ENCODE measurements at regions not wholly inside any gene's neighbourhood (a gene's known extent, or its start where the extent isn't known, plus 50 kb on each side); places are given as distances from the start of the nearest gene placed in this dataset.

- TF ChIP-seq ZNF800 (CRISPR knock-in tag; IDR thresholded peaks at IDR 0.05), result no peak
- no peak for TF ChIP-seq ZNF777 (CRISPR knock-in tag; IDR thresholded peaks at IDR 0.05)
- no peak for TF ChIP-seq ZNF44 (CRISPR knock-in tag; IDR thresholded peaks at IDR 0.05)
- no peak for TF ChIP-seq BRF2 (CRISPR knock-in tag; IDR thresholded peaks at IDR 0.05)
Measured at GRCh38 chr6:147067184-147067583, 137.0 kb upstream of the STXBP5 start (continued).

- intact Hi-C loops (cut with micrococcal nuclease; ENCODE audit: unreplicated experiment), result no loop called here
- FAIRE-seq (no peak), DNase-seq (ENCODE audit: low spot score) (no peak), ATAC-seq (no peak)
- H3K4me3 ChIP-seq (replicated peaks in 1 of 3; ENCODE audit: insufficient read depth in 1 of 3, low read depth in 2 of 3, low read length in 3 of 3), result no peak overlapping the region
- in situ Hi-C loops (cut with HindIII; ENCODE audit: extremely low pct_ligation_motif_present, low pct_unique_long_range_greater_than_20kb), result no loop called here
- peaks cover 5% of the 10 kb centered on the region; the same call in 1 of the 2 replicates for H3K9me3 ChIP-seq (ENCODE audit: low read length)
- 0% methylated on average over 2 of the region's 2 CpGs for WGBS (ENCODE audit: low lambda C conversion rate)
- H4K20me1 ChIP-seq (ENCODE audit: insufficient read depth, low read length), result no peaks in the 10 kb centered on the region
- no peaks in the 10 kb centered on the region for H3K36me3 ChIP-seq (replicated peaks in 1 of 2; ENCODE audit: control insufficient read depth in 1 of 2, insufficient read depth in 2 of 2, low read length in 2 of 2)
- no peaks in the 10 kb centered on the region for H3K4me1 ChIP-seq (ENCODE audit: insufficient read depth, low read length)
- H2AFZ ChIP-seq (ENCODE audit: low read length), result no peak overlapping the region
- no peaks in the 10 kb centered on the region for H3K27me3 ChIP-seq (ENCODE audit: control insufficient read depth in 1 of 2, insufficient read depth in 2 of 2, low read length in 2 of 2)
- no peaks in the 10 kb centered on the region for H3K79me2 ChIP-seq (ENCODE audit: insufficient read depth, low read length)
- no peak overlapping the region for H3K9ac ChIP-seq (ENCODE audit: insufficient read depth, low read depth, low read length)
- ChIA-PET CTCF (ENCODE audit: low intra/inter-chr PET ratio, low total read pairs) (no interaction called here), POLR2A (no interaction called here)
- H3K27ac ChIP-seq (ENCODE audit: extremely low read length, insufficient read depth, low read length), result no peak overlapping the region
- TF ChIP-seq ZBTB2 (CRISPR knock-in tag; IDR thresholded peaks at IDR 0.05; ENCODE audit: low read depth), result no peak
- no peak for TF ChIP-seq EED (CRISPR knock-in tag; IDR thresholded peaks at IDR 0.05)
- no peak for TF ChIP-seq ZBTB44 (CRISPR knock-in tag; IDR thresholded peaks at IDR 0.05)
- TF ChIP-seq ZNF513 (CRISPR knock-in tag; conservative IDR thresholded peaks at IDR 0.05), result no peak
- TF ChIP-seq MXD3 (CRISPR knock-in tag; IDR thresholded peaks at IDR 0.05), result no peak
- BruUV-seq (replicated peaks), result no TSS peak
- no peak overlapping the region for H3K4me2 ChIP-seq (ENCODE audit: low read depth, low read length)
Measured at GRCh38 chr6:147071776-147072175, 132.4 kb upstream of the STXBP5 start.
